ENCODE measurements at regions not wholly inside any gene's neighbourhood (a gene's known extent, or its start where the extent isn't known, plus 50 kb on each side); places are given as distances from the start of the nearest gene placed in this dataset.
A peak's percentile ranks its signal among the peaks of the same experiment; 100 is the strongest.
"Not testable (repeated sequence)": the region's sequence is repeated elsewhere in the genome, so short reads cannot be mapped to it uniquely, and the experiment has no call there.

DNA sequence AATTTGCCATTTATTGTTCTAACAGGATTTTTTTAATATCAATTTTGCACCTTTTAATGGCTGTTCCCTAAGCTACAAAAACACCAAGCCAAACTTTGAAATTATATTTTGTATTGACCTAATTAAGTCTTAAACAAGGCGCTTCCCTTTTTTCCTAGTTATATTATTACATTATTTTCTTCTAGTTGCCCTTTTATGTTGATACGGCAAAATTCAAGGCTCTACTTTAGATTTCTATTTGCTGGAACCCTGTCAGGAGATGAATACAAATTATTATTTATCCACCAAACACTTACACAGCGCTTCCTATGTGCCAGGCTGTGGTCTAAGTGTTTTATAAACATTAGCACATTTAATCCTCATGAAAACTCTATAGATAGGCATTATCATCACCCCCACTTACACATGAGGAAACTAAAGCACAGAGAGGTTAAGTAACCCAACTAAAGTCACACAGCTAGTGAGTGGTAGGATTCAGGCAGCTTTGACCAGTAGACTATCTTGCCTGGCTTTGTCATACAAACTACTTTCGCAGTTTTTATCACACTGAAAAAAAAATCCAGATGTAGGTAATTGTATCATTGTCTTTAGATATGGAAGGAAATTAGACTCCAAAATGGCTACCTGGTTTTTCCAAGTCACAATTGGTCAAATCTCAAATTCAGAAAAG, 456.5 kb downstream of the STK39 start:
- DNase-seq, result no peak

DNA sequence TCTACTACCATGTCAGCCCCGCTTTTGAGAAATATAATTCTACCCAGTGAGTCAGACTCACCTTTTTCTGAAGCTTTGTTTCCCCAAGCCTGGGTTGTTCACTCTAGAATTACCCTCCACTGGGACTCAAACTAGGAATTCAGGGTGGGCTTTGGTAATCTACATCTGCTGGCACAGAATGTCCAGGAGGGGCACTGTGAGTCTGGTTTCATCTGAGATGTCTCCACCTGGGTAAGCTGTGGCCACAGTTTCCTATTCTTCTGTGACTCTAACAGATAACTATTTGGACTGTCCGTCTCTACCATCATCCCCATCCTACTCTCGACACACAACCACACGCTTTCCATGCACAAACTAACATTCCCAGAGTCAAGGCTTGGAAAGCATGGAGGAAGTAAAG, 457.2 kb downstream of the STK39 start:
- no peak for DNase-seq

DNA sequence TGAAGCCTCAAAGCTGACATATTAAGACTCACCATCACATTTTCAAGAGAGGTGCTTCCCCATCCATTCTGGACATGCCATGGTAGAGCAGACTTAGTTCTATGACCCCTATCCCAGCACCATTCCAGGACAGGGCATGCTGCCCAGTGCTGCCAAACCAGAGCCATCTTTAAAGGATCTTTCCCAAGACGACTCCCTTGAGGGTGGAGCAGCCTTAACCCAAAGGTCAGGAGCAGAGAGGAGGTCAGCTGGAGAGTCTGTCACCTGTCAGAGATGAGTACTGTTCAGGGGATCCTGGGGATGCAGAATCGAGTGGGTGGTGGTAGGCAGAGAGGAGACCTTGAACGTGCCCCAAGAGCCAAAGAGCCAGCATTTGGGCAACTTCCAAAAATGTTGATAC, 459.8 kb downstream of the STK39 start:
- DNase-seq, result no peak

GRCh38 chr2:167787021-167787420, 460.4 kb downstream of the STK39 start:
- no peak for DNase-seq

- DNase-seq, result no peak
These were observed 461.7 kb downstream of the STK39 start for GRCh38 chr2:167785606-167786216.

GRCh38 chr2:167784084-167784425, 463.3 kb downstream of the STK39 start:
- no peak for DNase-seq

GRCh38 chr2:167783261-167784083, 463.9 kb downstream of the STK39 start:
- DNase-seq, result no peak

DNA sequence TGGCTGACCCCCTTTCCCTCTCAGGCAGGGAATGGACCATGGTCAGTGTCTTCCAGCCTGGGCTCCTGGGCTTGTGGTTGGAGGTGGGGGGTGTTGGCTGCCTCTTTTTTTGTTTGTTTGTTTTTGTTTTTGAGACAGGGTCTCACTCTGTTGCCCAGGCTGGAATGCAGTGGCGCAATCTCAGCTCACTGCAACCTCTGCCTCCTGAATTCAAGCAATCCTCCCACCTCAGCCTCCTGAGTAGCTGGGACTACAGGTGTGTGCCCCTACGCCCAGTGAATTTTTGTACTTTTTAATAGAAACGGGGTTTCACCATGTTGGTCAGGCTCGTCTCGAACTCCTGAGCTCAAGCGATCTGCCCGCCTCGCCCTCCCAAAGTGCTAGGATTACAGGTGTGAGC, 465.8 kb downstream of the STK39 start:
- not testable (repeated sequence) for DNase-seq

DNA sequence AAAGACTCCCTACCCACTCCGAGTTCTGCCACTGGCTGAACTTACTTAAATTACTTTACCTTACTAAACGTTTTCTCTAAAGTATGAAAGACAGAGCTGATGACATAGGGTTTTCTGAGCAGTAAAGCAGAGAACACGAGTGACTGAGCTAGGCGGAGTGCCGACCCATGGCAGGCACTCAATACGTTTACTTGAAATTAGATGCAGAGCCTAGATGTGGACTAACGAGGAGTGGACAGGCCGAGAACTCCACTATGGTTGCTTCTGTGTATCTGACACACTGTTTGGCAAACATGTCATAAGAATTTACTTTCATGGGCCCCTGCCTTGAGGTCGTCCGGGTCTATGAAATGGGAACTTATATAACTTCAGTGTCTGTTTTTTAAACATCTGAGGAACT, 471.0 kb downstream of the STK39 start:
- no peak for DNase-seq

DNA sequence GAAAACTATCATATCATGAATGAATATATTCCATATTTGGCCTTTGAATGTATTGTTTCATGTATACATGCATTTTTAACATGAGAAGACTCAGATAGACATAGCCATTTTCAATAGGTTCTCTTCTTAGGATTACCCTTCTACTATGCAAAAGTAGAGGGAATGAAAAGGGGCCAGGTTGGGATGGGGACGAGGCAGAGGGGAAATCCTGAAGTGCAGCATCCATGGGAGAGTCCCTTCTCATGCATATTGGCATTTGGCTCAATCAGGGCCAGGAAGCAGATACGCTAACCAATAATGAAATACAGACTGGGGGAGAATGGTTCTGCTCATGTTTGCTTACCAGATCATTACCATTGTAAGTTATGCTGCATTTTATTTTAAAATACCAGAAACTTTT, 475.8 kb downstream of the STK39 start:
- no peak for DNase-seq

- DNase-seq, result no peak
These were observed 478.4 kb downstream of the STK39 start for GRCh38 chr2:167769020-167769419.

- no peak for DNase-seq
These were observed 479.6 kb downstream of the STK39 start for GRCh38 chr2:167767830-167768229.

DNA sequence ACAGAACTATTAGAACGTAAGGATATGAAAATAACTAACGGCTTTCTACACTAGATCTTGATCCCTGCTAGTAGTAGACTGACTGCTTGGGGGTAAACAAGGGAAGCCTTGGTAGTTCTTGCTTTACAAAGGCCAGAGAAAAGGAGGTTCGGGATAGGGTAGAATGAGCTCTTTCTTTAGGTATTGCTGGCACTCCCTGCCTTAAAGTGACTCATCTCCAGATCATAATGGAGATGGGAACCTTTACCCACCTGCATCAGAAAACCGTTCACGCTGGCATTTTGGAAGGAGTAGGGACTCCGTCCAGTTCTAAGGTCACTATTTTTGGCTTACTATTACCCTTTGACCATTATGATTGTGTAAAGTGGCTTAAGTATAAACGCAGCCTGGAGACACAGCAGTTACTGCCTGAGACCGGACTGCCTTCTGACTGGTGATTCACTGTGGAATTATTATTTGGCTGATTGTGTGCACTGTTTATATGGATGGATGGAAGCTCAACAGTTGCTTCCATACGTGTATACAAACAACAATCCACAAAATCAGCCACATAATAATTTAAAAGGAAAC, 482.5 kb downstream of the STK39 start:
- DNase-seq, result no peak

GRCh38 chr2:167761465-167762136, 485.8 kb downstream of the STK39 start:
- no peak for DNase-seq

DNA sequence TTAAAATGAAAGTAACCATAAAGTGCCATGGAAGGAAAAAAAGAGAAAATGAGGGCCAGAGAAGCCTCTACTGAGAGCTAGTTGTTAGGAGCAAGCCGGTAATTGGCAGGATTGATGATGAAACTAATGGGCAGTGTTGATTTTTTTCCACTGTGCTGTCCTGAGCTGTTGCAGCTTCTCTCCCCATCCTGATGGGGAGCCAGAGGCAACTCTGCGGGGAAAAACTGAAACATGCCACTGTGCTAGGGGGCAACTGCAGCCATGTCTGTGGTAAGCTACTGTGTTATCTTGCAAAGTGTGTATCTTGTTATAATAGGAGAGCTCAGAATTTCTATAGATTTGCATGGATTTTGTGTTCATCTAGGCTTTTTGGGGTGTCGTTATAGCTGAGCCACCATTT, 487.9 kb downstream of the STK39 start:
- DNase-seq, result no peak

GRCh38 chr2:167758292-167758691, 489.1 kb downstream of the STK39 start:
- no peak for DNase-seq

DNA sequence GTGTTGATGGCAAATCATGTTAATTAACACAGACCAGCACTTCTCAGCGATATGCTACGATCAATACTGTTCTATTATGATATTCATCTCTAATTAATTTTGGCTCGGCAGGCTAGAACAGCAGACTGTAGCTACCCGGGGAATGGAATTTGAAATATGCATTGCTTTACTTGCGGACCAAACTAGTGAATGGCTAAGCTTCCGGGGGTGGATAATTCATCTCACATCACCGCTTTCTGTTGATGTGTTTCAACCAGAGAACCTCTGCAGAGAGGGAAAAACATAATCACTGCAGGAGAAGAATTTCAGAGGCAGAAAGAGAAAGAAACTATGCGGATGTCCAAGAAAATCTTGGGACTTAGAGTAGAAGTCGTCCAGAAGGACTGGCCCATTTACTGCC, 490.9 kb downstream of the STK39 start:
- DNase-seq, result no peak

DNA sequence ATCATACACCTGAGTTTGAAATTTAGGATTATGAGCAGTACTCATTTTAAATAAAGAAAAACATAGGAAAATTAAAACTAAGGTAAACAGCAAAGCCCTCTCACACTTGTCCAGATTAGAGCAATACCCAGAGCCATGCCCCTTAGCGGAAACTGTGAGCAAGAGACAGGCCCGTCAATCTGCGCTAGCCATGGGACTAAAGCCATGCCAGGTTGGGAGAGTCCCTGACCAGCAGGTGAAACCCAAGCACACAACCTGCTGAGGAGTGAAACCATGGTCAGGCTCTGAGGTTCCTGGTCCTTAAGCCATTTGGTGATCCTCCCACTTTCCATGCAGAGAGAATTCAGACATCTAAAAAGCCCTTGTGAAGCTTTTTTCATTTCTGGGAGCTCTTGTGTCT, 494.3 kb downstream of the STK39 start:
- DNase-seq, result no peak

DNA sequence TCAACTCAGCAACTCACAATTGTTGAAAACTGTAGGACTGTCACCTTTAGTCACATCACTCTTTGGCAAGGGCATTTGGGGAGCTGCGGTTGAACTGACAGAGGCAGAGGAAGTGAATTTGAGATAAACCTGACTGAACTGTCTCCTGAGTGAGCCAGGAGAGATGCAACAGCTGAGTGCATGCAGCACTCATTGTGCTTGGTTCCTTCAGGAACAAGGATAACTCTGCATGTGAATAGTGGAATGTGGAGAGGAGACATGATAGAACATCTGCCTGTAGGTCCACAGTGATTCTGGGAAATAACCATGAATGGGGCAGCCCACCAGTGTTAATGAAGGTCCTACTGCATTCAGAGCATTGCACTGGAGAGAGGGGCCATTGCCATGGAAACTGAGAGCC, 494.7 kb downstream of the STK39 start:
- DNase-seq, result no peak

DNA sequence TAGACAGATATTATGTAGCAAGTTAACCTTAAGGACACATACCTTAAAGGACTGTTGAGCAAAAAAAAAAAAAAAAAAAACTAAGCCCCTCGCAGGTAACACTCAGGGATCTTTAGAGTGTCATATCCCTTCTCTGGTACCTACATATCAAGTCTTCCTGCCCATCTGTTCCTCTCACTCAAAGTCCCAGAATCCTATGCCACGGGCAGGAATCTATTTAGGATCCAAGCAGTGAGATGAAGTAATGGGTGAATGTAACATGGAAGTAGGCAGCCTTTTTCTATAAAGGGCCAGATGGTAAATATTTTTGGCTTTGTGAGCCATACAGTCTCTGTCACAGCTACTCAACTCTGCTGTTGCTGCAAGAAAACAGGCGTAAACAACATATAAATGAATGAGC, 496.7 kb downstream of the STK39 start:
- DNase-seq, result no peak

DNA sequence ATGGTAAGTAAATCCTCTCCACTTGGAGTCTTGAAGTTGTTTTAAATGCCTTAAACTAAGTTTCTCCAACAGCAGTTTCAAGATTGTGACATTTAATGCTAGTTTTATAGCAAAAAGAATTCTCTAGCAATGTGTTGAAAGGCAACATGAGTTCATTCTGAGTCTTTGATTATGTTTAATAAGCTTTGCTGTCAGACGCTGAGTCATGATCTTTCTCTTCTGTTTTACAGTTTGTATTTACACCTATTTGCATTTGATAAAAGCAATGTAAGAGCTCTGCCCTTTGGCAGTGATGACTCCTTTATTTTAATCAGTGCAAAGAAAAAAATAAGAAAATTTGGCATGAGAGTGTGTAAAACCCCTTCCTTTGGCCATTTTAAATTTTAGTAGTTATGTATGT, 497.7 kb downstream of the STK39 start:
- no peak for DNase-seq

DNA sequence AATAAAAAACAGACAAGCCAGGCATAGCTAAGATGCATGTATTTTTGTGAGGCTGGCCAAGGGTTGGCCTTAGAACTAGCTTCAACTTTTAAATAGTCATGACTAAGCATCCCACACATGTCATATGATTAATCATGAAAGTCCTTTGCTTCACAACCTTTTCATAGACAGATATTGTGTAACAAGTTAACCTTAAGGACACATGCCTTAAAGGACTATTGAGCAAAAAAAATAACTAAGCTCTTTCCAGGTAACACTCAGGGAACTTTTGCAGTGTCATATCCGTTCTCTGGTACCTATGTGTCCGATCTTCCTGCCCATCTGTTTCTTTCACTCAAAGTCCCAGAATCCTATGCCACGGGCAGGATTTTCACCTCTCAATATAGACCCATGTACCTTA, 498.4 kb downstream of the STK39 start:
- DNase-seq, result peak; percentile 13

GRCh38 chr2:167748536-167748935, 498.9 kb downstream of the STK39 start:
- DNase-seq, result no peak
